ENCODE measurements at regions not wholly inside any gene's neighbourhood (a gene's known extent, or its start where the extent isn't known, plus 50 kb on each side); places are given as distances from the start of the nearest gene placed in this dataset.

DNA sequence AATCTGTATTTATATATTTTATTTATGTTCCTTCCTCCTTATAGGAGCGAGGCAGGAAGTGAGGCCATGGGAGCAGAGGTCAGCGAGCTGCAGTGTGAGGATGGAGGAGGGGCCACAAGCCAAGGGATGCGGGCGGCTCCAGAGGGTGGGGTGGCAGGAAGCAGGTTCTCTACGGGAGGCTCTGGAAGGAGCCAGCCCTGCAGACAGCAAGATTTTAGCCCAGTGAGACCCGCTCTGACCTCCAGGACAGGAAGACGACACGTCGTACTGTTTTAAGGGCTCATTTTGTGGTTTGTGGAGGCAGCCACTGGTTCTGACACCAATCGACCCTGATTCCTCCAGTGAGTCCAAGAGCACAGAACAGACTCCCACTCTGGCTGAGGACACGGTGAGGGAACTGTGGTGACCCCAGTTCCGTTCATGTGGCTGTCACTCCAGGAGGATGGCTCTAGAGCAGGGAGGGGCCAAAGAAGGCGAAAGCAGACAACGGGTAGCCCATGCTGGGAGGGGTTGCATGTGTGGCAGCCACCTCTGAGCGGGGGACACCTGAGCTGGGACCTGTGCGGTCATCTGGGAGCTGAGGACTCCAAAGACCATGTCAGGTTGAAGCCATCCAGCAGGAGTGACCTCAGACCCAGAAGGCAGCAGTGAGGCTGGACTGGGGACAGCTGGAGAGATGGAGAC is 100.1 kb upstream of the BHLHE23 start:
- TF ChIP-seq, protein P1, sequence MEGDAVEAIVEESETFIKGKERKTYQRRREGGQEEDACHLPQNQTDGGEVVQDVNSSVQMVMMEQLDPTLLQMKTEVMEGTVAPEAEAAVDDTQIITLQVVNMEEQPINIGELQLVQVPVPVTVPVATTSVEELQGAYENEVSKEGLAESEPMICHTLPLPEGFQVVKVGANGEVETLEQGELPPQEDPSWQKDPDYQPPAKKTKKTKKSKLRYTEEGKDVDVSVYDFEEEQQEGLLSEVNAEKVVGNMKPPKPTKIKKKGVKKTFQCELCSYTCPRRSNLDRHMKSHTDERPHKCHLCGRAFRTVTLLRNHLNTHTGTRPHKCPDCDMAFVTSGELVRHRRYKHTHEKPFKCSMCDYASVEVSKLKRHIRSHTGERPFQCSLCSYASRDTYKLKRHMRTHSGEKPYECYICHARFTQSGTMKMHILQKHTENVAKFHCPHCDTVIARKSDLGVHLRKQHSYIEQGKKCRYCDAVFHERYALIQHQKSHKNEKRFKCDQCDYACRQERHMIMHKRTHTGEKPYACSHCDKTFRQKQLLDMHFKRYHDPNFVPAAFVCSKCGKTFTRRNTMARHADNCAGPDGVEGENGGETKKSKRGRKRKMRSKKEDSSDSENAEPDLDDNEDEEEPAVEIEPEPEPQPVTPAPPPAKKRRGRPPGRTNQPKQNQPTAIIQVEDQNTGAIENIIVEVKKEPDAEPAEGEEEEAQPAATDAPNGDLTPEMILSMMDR (conservative IDR thresholded peaks at IDR 0.05; ENCODE audit: low read length) = no peak
- no peak for TF ChIP-seq EZH2phosphoT487 (IDR thresholded peaks at IDR 0.05; ENCODE audit: borderline replicate concordance, low read depth, low read length)
